BJ (cell line): ENCODE measurements at regions not wholly inside any gene's neighbourhood (a gene's known extent, or its start where the extent isn't known, plus 50 kb on each side); places are given as distances from the start of the nearest gene placed in this dataset.

ENCODE experiments used
- CTCF ChIA-PET: fragments of 350-600 bp; formaldehyde crosslinking; extraction: SDS; loops from one replicate; lab custom pipeline; 2021; ENCODE audit warnings: antibody characterized with exemption, inconsistent platforms; lab: Yijun Ruan, JAX
- POLR2A ChIA-PET: fragments of 300-600 bp; sonication (Branson Sonifier 250); formaldehyde crosslinking; extraction: SDS; loops from one replicate; lab custom pipeline; 2021; ENCODE audit warnings: antibody characterized with exemption; lab: Charles Lee
- DNase-seq: peaks from one replicate; pipeline ENCODE4 v3.0.0-alpha.2; 2011; ENCODE audit warnings: low read depth
- H3K27me3 ChIP-seq: 2 replicates; pipeline ENCODE4 v1.6.0; 2011; ENCODE audit warnings: low read length; ENCODE audit not compliant: control insufficient read depth, insufficient read depth
- H3K36me3 ChIP-seq: 2 replicates; pipeline ENCODE4 v1.5.1; 2011; ENCODE audit warnings: low read length; ENCODE audit not compliant: control insufficient read depth, insufficient read depth
- H3K4me3 ChIP-seq: 2 replicates; pipeline ENCODE4 v1.5.1; 2011; ENCODE audit warnings: low read depth, mild to moderate bottlenecking, control low read depth, low read length
- CTCF ChIP-seq: IDR thresholded peaks from 2 replicates; pipeline ENCODE4 v1.5.1; 2011; ENCODE audit warnings: low read depth, mild to moderate bottlenecking, control low read depth, inconsistent platforms, low read length, moderate library complexity; ENCODE audit not compliant: insufficient read depth

- Histone ChIP-seq H3K36me3 (no peaks in the 10 kb centered on the region), H3K4me3 (no peak overlapping the region), H3K27me3 (no peaks in the 10 kb centered on the region)
- CTCF ChIA-PET: interaction anchor here (1.3 to 2.3 kb wide), 2 partner anchors 13 to 27 kb away, joined by 3 to 5 read pairs; no protein-coding TSS in a partner anchor
- POLR2A ChIA-PET: no interaction called here
- no peak for TF ChIP-seq CTCF
- DNase-seq: no peak
These were observed 123.0 kb downstream of the FOXD1 start for GRCh38 chr5:73325546-73325945.

GRCh38 chr5:73323466-73323865 is 125.1 kb downstream of the FOXD1 start:
- ChIA-PET POLR2A (no interaction called here), CTCF (interaction anchor here (0.6 to 1.0 kb wide), 3 partner anchors 14 to 105 kb away, joined by 3 to 4 read pairs (median 3); no protein-coding TSS in a partner anchor)
- no peak for TF ChIP-seq CTCF

GRCh38 chr5:73322437-73323076 is 126.0 kb downstream of the FOXD1 start:
- TF ChIP-seq CTCF: no peak
- Histone ChIP-seq H3K27me3 (no peaks in the 10 kb centered on the region), H3K4me3 (no peak overlapping the region), H3K36me3 (no peaks in the 10 kb centered on the region)
- CTCF ChIA-PET: interaction anchor here (1.2 to 2.0 kb wide), 2 partner anchors 26 to 106 kb away, joined by 3 to 7 read pairs; no protein-coding TSS in a partner anchor
- POLR2A ChIA-PET: interaction anchor here (0.8 kb wide), 1 partner anchor 55 kb away, joined by 3 read pairs; no protein-coding TSS in a partner anchor
- no peak for DNase-seq

More at GRCh38 chr5:73323466-73323865, 125.1 kb downstream of the FOXD1 start:
- DNase-seq: no peak
- Histone ChIP-seq H3K27me3 (no peaks in the 10 kb centered on the region), H3K4me3 (no peak overlapping the region), H3K36me3 (no peaks in the 10 kb centered on the region)

- POLR2A ChIA-PET: interaction anchor here (0.8 kb wide), 1 partner anchor 54 kb away, joined by 3 read pairs; no protein-coding TSS in a partner anchor
- H3K4me3 ChIP-seq: no peak overlapping the region
- DNase-seq: peak; percentile 74
- no peaks in the 10 kb centered on the region for H3K36me3 ChIP-seq
- no peak for TF ChIP-seq CTCF
- H3K27me3 ChIP-seq: no peaks in the 10 kb centered on the region
- CTCF ChIA-PET: interaction anchor here (0.7 to 2.0 kb wide), 3 partner anchors 26 to 187 kb away, joined by 3 to 7 read pairs (median 3); no protein-coding TSS in a partner anchor
These were observed 126.7 kb downstream of the FOXD1 start for GRCh38 chr5:73321757-73322436.

GRCh38 chr5:73319036-73319435 is 129.5 kb downstream of the FOXD1 start:
- no peak for TF ChIP-seq CTCF
- no peak for DNase-seq
- no peaks in the 10 kb centered on the region for H3K36me3 ChIP-seq
- POLR2A ChIA-PET: no interaction called here
- CTCF ChIA-PET: interaction anchor here (1.0 to 1.1 kb wide), 2 partner anchors 11 to 20 kb away, joined by 3 to 5 read pairs; no protein-coding TSS in a partner anchor
- no peak overlapping the region for H3K4me3 ChIP-seq
- H3K27me3 ChIP-seq: no peaks in the 10 kb centered on the region
